HepG2 (cell line): ENCODE measurements at regions not wholly inside any gene's neighbourhood (a gene's known extent, or its start where the extent isn't known, plus 50 kb on each side); places are given as distances from the start of the nearest gene placed in this dataset.

Experiments
- ARNT ChIP-seq: fragments of 450-650 bp; IDR thresholded peaks from 2 replicates; pipeline ENCODE4 v1.6.1; 2017
- CHD4 ChIP-seq: fragments of 200-600 bp; sonication (generic); IDR thresholded peaks from 2 replicates; pipeline ENCODE4 v1.7.0; 2017; ENCODE audit warnings: mild to moderate bottlenecking, low read length, borderline replicate concordance
- ISX ChIP-seq: sonication (generic); formaldehyde crosslinking; conservative IDR thresholded peaks from 2 replicates; pipeline ENCODE4 v1.5.0; 2020; ENCODE audit warnings: missing genetic modification reagents
- MAZ ChIP-seq, 2 experiments: sonication (generic) in 1 of 2; formaldehyde crosslinking in 1 of 2; IDR thresholded peaks; 2 replicates each; pipeline versions ENCODE4 v1.5.0 to v1.6.1; 2012 to 2020; ENCODE audit warnings: low read depth in 2 of 2, mild to moderate bottlenecking in 2 of 2, borderline replicate concordance in 1 of 2, improper control_type of control experiment in 1 of 2, low read length in 1 of 2, missing genetic modification reagents in 1 of 2, moderate library complexity in 1 of 2
- MXI1 ChIP-seq: IDR thresholded peaks from 3 replicates; pipeline ENCODE4 v1.6.1; 2012; ENCODE audit warnings: low read depth, low read length, inconsistent platforms, borderline replicate concordance
- NCOA2 ChIP-seq: sonication (generic); formaldehyde crosslinking; IDR thresholded peaks from 2 replicates; pipeline ENCODE4 v1.8.0; 2022; ENCODE audit warnings: inconsistent platforms
- NFKBIZ ChIP-seq: IDR thresholded peaks from 2 replicates; pipeline ENCODE4 v1.6.1; 2018; ENCODE audit warnings: missing genetic modification reagents, missing compliant biosample characterization
- PHF21A ChIP-seq: sonication (generic); formaldehyde crosslinking; IDR thresholded peaks from 2 replicates; pipeline ENCODE4 v1.5.0; 2020; ENCODE audit warnings: mild to moderate bottlenecking, missing genetic modification reagents
- SNAI1 ChIP-seq: sonication (generic); formaldehyde crosslinking; IDR thresholded peaks from 2 replicates; pipeline ENCODE4 v1.5.0; 2020; ENCODE audit warnings: mild to moderate bottlenecking, missing genetic modification reagents, borderline replicate concordance
- ZNF773 ChIP-seq: sonication (generic); formaldehyde crosslinking; IDR thresholded peaks from 2 replicates; pipeline ENCODE4 v1.4.0; 2020; ENCODE audit warnings: missing genetic modification reagents, borderline replicate concordance
- TF ChIP-seq, protein P1 (sequence below), 2 experiments: fragments of 450-650 bp in 1 of 2; sonication (generic) in 1 of 2; formaldehyde crosslinking in 1 of 2; IDR thresholded peaks; 2 replicates each; pipeline versions ENCODE4 v1.6.1 to v1.8.0; 2016 to 2022; ENCODE audit warnings: antibody characterized with exemption in 1 of 2, mild to moderate bottlenecking in 1 of 2, missing genetic modification reagents in 1 of 2
- TF ChIP-seq, protein P2 (sequence below): sonication (generic); formaldehyde crosslinking; IDR thresholded peaks from 2 replicates; pipeline ENCODE4 v1.5.0; 2020; ENCODE audit warnings: mild to moderate bottlenecking, missing genetic modification reagents, borderline replicate concordance

DNA sequence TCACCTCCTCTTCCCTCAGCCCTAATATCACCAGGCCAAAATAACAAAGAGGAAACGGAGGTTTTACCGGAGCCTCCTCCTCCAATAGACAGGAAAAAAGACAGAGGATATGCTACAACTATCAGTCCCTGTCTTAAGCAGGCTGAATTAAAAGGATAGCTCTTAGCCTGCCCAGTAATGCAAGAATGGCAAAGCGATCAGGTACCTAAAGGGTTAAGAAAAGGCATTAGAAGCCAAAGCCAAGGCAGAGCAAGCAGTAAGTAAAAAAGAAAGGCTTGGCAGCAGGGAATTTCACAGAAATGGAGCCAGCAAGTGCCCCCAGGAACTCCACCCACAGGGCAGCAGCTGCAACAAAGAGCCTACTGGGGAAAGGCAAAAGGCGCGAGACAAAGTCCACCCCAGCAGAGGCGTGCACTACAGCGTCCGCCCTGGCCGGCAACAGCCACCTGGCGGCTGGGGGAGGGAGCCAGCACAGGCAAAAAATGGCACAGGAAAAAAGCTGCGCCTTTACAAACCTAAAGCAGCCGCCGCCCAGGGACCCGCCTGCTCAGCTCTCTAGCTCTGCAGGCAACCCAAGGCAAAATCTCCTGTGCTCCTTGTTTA lies 220.6 kb upstream of the ZC4H2 start (continued):
- TF ChIP-seq, protein P1, sequence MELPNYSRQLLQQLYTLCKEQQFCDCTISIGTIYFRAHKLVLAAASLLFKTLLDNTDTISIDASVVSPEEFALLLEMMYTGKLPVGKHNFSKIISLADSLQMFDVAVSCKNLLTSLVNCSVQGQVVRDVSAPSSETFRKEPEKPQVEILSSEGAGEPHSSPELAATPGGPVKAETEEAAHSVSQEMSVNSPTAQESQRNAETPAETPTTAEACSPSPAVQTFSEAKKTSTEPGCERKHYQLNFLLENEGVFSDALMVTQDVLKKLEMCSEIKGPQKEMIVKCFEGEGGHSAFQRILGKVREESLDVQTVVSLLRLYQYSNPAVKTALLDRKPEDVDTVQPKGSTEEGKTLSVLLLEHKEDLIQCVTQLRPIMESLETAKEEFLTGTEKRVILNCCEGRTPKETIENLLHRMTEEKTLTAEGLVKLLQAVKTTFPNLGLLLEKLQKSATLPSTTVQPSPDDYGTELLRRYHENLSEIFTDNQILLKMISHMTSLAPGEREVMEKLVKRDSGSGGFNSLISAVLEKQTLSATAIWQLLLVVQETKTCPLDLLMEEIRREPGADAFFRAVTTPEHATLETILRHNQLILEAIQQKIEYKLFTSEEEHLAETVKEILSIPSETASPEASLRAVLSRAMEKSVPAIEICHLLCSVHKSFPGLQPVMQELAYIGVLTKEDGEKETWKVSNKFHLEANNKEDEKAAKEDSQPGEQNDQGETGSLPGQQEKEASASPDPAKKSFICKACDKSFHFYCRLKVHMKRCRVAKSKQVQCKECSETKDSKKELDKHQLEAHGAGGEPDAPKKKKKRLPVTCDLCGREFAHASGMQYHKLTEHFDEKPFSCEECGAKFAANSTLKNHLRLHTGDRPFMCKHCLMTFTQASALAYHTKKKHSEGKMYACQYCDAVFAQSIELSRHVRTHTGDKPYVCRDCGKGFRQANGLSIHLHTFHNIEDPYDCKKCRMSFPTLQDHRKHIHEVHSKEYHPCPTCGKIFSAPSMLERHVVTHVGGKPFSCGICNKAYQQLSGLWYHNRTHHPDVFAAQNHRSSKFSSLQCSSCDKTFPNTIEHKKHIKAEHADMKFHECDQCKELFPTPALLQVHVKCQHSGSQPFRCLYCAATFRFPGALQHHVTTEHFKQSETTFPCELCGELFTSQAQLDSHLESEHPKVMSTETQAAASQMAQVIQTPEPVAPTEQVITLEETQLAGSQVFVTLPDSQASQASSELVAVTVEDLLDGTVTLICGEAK (IDR thresholded peaks at IDR 0.05), result no peak
- TF ChIP-seq, protein P1 (CRISPR knock-in tag; IDR thresholded peaks at IDR 0.05), result no peak
- TF ChIP-seq NCOA2 (CRISPR knock-in tag) (peak; percentile 45; the same call in 1 of the 2 replicates), ARNT (no peak), PHF21A (CRISPR knock-in tag) (no peak; the same call in none of the 2 replicates), ZNF773 (CRISPR knock-in tag) (no peak), NFKBIZ (CRISPR knock-in tag) (no peak), SNAI1 (CRISPR knock-in tag) (no peak), MAZ (IDR thresholded peaks at IDR 0.05; ENCODE audit: borderline replicate concordance, low read depth, low read length) (no peak), MAZ (CRISPR knock-in tag; IDR thresholded peaks at IDR 0.05; ENCODE audit: low read depth) (no peak), ISX (CRISPR knock-in tag) (no peak), MXI1 (0 out of 3 replicates have a peak, but pooled peaks have one; percentile 44), CHD4 (no peak)
- TF ChIP-seq, protein P2, sequence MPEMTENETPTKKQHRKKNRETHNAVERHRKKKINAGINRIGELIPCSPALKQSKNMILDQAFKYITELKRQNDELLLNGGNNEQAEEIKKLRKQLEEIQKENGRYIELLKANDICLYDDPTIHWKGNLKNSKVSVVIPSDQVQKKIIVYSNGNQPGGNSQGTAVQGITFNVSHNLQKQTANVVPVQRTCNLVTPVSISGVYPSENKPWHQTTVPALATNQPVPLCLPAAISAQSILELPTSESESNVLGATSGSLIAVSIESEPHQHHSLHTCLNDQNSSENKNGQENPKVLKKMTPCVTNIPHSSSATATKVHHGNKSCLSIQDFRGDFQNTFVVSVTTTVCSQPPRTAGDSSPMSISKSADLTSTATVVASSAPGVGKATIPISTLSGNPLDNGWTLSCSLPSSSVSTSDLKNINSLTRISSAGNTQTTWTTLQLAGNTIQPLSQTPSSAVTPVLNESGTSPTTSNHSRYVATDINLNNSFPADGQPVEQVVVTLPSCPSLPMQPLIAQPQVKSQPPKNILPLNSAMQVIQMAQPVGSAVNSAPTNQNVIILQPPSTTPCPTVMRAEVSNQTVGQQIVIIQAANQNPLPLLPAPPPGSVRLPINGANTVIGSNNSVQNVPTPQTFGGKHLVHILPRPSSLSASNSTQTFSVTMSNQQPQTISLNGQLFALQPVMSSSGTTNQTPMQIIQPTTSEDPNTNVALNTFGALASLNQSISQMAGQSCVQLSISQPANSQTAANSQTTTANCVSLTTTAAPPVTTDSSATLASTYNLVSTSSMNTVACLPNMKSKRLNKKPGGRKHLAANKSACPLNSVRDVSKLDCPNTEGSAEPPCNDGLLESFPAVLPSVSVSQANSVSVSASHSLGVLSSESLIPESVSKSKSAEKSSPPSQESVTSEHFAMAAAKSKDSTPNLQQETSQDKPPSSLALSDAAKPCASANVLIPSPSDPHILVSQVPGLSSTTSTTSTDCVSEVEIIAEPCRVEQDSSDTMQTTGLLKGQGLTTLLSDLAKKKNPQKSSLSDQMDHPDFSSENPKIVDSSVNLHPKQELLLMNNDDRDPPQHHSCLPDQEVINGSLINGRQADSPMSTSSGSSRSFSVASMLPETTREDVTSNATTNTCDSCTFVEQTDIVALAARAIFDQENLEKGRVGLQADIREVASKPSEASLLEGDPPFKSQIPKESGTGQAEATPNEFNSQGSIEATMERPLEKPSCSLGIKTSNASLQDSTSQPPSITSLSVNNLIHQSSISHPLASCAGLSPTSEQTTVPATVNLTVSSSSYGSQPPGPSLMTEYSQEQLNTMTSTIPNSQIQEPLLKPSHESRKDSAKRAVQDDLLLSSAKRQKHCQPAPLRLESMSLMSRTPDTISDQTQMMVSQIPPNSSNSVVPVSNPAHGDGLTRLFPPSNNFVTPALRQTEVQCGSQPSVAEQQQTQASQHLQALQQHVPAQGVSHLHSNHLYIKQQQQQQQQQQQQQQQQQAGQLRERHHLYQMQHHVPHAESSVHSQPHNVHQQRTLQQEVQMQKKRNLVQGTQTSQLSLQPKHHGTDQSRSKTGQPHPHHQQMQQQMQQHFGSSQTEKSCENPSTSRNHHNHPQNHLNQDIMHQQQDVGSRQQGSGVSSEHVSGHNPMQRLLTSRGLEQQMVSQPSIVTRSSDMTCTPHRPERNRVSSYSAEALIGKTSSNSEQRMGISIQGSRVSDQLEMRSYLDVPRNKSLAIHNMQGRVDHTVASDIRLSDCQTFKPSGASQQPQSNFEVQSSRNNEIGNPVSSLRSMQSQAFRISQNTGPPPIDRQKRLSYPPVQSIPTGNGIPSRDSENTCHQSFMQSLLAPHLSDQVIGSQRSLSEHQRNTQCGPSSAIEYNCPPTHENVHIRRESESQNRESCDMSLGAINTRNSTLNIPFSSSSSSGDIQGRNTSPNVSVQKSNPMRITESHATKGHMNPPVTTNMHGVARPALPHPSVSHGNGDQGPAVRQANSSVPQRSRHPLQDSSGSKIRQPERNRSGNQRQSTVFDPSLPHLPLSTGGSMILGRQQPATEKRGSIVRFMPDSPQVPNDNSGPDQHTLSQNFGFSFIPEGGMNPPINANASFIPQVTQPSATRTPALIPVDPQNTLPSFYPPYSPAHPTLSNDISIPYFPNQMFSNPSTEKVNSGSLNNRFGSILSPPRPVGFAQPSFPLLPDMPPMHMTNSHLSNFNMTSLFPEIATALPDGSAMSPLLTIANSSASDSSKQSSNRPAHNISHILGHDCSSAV (CRISPR knock-in tag), result no peak
